ENCODE measurements at regions not wholly inside any gene's neighbourhood (a gene's known extent, or its start where the extent isn't known, plus 50 kb on each side); places are given as distances from the start of the nearest gene placed in this dataset.

GRCh38 chr13:84029396-84029795, 147.1 kb upstream of the SLITRK1 start:
- Histone ChIP-seq H3K27ac (ENCODE audit: low read depth, low read length) (no peak overlapping the region), H3K4me3 (replicated peaks in 1 of 2; ENCODE audit: low read depth in 1 of 2, low read length in 2 of 2) (no peak overlapping the region), H4K20me1 (ENCODE audit: insufficient read depth) (no peaks in the 10 kb centered on the region), H3K9ac (ENCODE audit: low read length) (no peak overlapping the region), H3K9me2 (ENCODE audit: insufficient read depth) (no peaks in the 10 kb centered on the region), H2AFZ (ENCODE audit: low read depth, low read length, poor library complexity, severe bottlenecking) (no peak overlapping the region), H3K4me2 (ENCODE audit: low read length) (no peak overlapping the region), H3K9me3 (ENCODE audit: control insufficient read depth in 1 of 2, insufficient read depth in 1 of 2, low read depth in 1 of 2, low read length in 2 of 2) (no peaks in the 10 kb centered on the region; a peak in 1 of 4 replicates), H3K4me1 (ENCODE audit: control insufficient read depth in 1 of 2, insufficient read depth in 2 of 2, low read length in 2 of 2) (no peaks in the 10 kb centered on the region), H3K27me3 (ENCODE audit: insufficient read depth, low read length) (no peaks in the 10 kb centered on the region), H3K79me2 (ENCODE audit: insufficient read depth, low read length) (no peaks in the 10 kb centered on the region), H3K36me3 (ENCODE audit: control insufficient read depth in 1 of 2, insufficient read depth in 2 of 2, low read length in 2 of 2) (no peaks in the 10 kb centered on the region)
- ChIA-PET RAD21 (ENCODE audit: low non-redundant PET in 1 of 2, low total read pairs in 2 of 2, uncharacterized antibody in 2 of 2, unreplicated experiment in 2 of 2) (no interaction called here), POLR2A (no interaction called here), CTCF (no interaction called here)
- DNase-seq (ENCODE audit: low read depth, low spot score) (no peak), ATAC-seq (no peak)
- TF ChIP-seq SRF (IDR thresholded peaks at IDR 0.05; ENCODE audit: low read depth) (no peak), CBX3 (IDR thresholded peaks at IDR 0.05; ENCODE audit: low read depth) (no peak), SP1 (IDR thresholded peaks at IDR 0.05; ENCODE audit: low read depth) (no peak), CTCF (IDR thresholded peaks at IDR 0.05 in 2 of 3, conservative IDR thresholded peaks at IDR 0.05 in 1 of 3; ENCODE audit: borderline replicate concordance in 1 of 3, insufficient read depth in 1 of 3, low read depth in 2 of 3, low read length in 2 of 3) (no peak), POLR2A (IDR thresholded peaks at IDR 0.05; ENCODE audit: borderline replicate concordance, extremely low read depth, insufficient read depth, insufficient read length) (no peak), ZBTB33 (IDR thresholded peaks at IDR 0.05; ENCODE audit: extremely low read depth, insufficient replicate concordance, low read length) (no peak), JUND (IDR thresholded peaks at IDR 0.05) (no peak)
- no TSS peak for BruUV-seq (replicated peaks)
- intact Hi-C loops (cut with micrococcal nuclease), result no loop called here

All from HCT116 (cell line).